Embryonic facial prominence (tissue), 1 donor: ENCODE measurements at regions not wholly inside any gene's neighbourhood (a gene's known extent, or its start where the extent isn't known, plus 50 kb on each side); places are given as distances from the start of the nearest gene placed in this dataset.

Experiments
- DNase-seq: peaks from one replicate; pipeline ENCODE4 v3.0.0-alpha.2; 2016; ENCODE audit errors: extremely low spot score

DNA sequence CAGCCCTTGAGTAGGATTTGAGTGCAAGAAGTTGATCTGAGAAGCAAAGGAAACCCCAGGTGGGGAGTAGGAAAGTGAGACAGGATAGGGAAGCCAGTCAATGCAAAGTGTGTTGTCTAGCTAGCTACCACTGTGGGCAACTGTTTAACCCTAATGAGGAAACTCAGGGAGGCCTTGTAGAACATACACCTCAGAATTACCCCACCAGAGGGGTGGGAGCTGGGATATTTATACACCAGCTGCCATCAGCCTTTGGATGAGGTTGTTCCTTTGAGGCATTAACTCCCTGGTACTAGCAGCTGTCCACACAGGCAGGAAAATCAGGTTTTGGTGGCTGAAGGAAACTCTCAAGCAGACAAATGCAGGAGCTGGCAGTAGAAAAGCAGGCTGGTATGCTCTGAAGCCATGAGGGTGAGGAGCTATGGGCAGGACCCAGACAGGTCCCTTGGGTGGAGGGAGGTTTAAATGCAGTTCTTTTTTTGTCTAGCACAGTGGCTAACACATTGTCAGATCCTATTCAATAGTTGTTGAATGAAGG is 60.1 kb upstream of the ARID5B start:
- no peak for DNase-seq

DNA sequence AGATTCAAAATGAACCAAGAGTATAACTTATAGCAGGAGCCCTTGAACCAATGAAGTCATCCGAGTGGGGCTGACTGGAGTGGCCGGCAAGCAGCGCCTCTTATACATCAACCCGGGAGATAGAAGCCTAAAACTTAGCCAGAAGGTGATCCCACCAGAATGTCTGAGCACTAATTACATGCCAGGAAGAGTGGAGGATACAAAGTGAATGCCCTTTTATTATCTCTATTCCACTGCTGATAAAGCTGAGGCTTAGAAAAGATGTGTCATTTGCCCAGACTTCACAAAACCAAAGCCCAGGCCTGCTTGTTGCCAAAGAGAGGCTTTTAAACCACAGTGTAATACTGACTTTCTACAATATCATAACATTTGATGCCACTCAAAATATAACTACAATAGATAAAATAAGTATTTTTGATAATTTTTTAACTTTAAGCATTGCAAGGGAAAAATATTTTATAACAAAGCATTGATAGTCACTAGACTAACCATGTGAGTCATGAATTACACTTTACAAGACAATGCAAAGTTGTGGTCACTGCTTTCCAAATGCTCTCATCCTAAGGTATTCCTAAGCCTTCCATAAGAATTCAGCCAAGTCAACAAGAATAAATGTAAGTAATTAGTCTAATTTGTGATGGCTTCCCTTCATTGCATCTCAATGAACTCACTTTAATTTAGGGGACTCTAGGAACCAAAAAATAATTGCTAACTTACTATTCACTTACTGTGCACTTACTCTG is 58.6 kb upstream of the ARID5B start:
- no peak for DNase-seq

DNA sequence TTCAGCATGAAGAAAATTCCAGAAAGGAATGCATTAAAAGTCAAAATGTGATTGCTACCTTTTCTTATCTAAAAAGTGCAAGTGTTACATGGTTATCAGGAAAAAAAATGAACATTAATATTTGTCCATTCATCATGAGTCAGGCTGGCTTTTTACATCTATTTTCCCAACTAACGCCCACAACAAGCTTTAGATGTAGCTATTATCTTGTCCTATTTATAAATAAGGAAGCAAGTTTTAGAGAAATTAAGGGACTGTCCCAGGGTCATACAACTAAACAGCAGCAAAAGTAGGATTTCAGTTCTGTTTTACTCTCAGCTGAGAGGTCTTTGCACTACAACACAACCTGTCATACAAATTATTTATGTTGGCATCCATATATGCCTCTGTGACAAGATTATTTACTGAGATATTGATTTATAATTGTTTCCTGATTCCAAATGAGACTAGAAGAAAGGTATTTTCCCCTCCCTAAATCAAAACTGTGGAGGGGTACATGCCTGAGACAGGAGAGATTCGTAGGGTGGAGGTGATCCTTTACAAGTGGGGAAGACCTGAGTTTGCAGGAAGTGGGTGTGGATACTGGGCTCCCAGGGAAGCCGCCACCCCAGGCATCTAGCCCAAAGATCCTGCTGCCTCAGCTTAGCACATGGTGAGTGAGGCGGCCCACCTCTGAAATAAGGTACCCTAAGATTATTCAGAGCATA is 57.2 kb upstream of the ARID5B start:
- DNase-seq = no peak

DNA sequence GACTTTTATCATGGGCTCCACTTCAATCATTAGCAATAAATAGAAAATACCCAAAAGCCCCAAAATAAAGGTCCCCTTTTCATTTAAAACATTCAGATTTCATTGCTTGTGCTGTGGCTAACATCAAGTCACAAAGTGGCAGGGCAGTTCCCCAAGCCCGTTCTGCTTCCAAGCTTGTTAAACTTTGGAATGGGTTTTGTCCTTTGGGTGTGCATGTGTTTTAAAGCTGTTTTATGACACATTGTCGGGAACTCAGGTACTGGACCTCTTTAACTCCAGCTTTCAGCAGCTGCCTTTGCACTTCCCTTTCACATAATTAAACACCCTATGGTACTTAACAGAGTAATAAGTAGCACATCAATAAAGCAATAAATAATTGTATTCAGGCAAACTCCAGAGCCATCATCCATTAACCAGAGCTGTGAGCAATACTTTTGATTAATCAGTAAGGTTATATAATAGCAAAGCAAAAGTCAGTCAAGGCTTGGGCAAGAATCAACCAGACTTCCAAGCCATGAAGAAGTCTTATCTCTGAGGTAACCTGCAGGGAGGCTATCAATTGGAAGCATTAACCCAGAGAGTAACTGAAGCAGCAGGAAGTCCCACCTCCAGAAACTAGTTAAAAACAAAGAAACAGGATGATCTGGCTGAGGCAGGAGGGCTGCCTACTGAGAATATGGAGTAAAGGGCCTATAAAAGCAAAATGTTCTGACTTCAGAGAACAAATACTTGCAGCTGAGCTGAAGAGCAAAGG is 56.1 kb upstream of the ARID5B start:
- no peak for DNase-seq

DNA sequence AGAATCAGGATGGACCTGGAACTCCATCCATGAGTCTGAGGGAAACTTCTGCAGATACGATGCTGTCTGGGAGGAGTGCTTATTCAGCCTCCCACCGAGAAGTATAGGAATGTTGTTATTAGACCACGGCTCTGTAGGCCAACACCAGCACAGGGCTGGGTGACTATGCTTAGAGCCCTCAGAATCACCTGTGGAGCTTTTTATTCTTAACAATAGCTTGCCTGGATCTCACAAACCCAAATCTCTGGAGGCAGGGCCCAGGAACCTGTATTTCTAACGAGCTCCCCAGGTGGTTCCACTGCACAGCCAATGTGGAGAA is 55.6 kb upstream of the ARID5B start:
- DNase-seq = no peak

DNA sequence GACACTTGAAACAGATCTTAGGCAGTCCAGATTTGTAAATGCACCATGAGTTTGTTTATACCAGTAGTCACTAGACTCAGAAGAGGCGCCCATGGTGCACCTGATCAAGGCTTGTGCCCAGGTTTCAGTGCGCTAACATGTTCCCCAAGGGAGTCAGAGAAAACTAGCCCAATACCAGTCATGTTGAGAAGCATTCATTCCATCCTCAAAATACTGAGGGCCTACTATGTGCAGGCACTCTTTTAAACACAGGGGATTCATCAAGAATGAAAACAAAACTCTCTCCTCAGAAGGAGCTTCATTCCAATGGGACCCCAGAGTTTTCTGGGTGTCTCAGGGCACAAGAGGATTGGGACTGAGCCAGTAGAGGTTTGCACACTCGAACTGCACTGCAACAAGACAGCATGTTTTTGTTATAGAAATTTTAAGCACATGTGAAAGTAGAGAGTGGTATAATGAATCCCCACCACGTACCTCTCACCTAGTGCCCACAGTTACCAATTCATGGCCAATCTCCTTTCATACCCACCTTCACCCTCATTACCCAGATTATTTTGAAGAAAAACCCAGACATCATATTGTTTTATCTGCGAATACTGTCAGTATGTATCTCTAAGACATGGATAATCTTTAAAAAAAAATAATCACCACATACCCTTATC is 55.0 kb upstream of the ARID5B start:
- no peak for DNase-seq

DNA sequence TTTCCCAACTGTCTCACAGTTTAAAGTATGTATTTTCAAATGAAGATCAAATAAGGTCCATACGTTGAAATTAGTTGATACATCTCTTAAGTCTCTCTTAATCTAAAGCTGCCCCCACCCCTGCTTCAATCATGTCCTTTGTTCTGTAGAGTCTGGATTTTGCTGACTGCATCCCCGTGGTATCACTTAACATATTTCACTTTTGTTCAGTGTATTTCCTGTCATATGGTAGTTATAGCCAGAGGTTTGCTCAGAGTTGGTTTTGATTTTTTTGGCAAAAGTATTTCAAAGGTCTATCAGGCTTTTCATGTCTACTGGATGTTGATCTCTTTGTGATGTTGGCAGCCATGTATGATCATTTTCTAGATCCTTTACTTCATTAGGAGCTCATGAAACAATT is 54.4 kb upstream of the ARID5B start:
- DNase-seq = no peak

DNA sequence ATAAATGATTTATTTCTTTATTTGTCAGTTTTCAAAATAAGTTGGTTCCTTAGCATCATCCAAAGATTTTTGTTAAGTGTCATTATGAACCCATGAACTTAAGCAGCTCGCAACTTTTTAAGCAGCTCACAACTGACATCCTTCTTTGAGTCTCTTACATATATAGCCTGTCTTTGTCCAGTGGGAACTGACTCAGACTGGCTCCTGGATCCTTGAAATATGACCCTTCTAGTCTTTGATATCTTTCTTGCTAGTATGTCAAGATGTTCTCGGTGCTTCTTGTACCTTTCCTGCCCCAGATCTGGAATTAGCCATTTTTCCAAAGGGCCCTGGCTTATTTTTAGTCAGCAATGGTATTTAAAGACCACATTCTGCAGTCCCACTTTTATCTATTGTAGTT is 53.9 kb upstream of the ARID5B start:
- DNase-seq = no peak

DNA sequence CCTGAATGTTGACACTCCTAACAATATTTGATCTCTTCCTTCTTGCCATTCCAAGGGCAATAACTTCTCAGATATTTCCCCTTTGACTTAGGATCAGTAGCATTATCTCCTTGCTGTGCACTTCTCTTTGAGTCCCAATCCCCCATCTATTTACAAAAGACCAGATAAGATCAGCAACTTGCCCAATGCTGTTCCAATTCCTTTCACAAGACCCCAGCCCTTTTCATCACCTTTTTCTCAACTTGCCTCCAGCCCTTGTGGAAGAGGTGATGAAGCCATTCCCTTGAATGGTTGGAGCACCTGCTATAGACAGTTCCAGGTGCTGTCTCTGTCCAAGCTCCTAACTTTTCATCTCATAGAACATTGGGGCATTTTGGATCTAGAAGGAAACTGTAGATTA is 51.1 kb upstream of the ARID5B start:
- DNase-seq = no peak
